K562 (cell line): ENCODE measurements at regions not wholly inside any gene's neighbourhood (a gene's known extent, or its start where the extent isn't known, plus 50 kb on each side); places are given as distances from the start of the nearest gene placed in this dataset.

Source experiments
- CXXC5 ChIP-seq: fragments of 250-450 bp; sonication (Bioruptor Pico); IDR thresholded peaks from 2 replicates; pipeline ENCODE4 v1.8.0; 2022; ENCODE audit warnings: inconsistent platforms, mild to moderate bottlenecking, moderate library complexity
- JUND ChIP-seq, 2 experiments: IDR thresholded peaks; 2 replicates in 1 of 2; 3 replicates in 1 of 2; pipeline ENCODE4 v1.6.1; 2011; ENCODE audit warnings: borderline replicate concordance in 2 of 2, low read depth in 2 of 2, low read length in 2 of 2, improper control_type of control experiment in 1 of 2, missing biosample characterization in 1 of 2, missing genetic modification characterization in 1 of 2, missing genetic modification reagents in 1 of 2
- KAT7 ChIP-seq: sonication (generic); formaldehyde crosslinking; IDR thresholded peaks from 2 replicates; pipeline ENCODE4 v1.8.0; 2022; ENCODE audit warnings: missing genetic modification reagents, mild to moderate bottlenecking, borderline replicate concordance
- KDM4B ChIP-seq, 2 experiments: fragments of 450-650 bp in 1 of 2; sonication (generic) in 1 of 2; IDR thresholded peaks; 2 replicates each; pipeline ENCODE4 v1.6.1; 2016 to 2017; ENCODE audit warnings: borderline replicate concordance in 2 of 2, antibody characterized with exemption in 1 of 2, low read depth in 1 of 2, mild to moderate bottlenecking in 1 of 2
- NFXL1 ChIP-seq: fragments of 450-650 bp; formaldehyde crosslinking; IDR thresholded peaks from 2 replicates; pipeline ENCODE4 v1.4.0; 2021; ENCODE audit warnings: mild to moderate bottlenecking
- POLR2AphosphoS5 ChIP-seq: IDR thresholded peaks from 2 replicates; pipeline ENCODE4 v1.6.1; 2011; ENCODE audit warnings: mild to moderate bottlenecking, low read depth, low read length, moderate library complexity; ENCODE audit not compliant: control insufficient read depth, insufficient read depth
- TARDBP ChIP-seq: fragments of 450-650 bp; IDR thresholded peaks from 2 replicates; pipeline ENCODE4 v1.6.1; 2016
- TF ChIP-seq, protein P1 (sequence below): IDR thresholded peaks from 2 replicates; pipeline ENCODE4 v1.6.1; 2014; ENCODE audit warnings: antibody characterized with exemption
- TF ChIP-seq, protein P2 (sequence below), 2 experiments: IDR thresholded peaks; 2 replicates each; pipeline ENCODE4 v1.6.1; 2012; ENCODE audit warnings: improper control_type of control experiment in 2 of 2, low read depth in 2 of 2, low read length in 2 of 2, borderline replicate concordance in 1 of 2
- TF ChIP-seq, protein P3 (sequence below): sonication (generic); IDR thresholded peaks from 2 replicates; pipeline ENCODE4 v1.6.1; 2016

DNA sequence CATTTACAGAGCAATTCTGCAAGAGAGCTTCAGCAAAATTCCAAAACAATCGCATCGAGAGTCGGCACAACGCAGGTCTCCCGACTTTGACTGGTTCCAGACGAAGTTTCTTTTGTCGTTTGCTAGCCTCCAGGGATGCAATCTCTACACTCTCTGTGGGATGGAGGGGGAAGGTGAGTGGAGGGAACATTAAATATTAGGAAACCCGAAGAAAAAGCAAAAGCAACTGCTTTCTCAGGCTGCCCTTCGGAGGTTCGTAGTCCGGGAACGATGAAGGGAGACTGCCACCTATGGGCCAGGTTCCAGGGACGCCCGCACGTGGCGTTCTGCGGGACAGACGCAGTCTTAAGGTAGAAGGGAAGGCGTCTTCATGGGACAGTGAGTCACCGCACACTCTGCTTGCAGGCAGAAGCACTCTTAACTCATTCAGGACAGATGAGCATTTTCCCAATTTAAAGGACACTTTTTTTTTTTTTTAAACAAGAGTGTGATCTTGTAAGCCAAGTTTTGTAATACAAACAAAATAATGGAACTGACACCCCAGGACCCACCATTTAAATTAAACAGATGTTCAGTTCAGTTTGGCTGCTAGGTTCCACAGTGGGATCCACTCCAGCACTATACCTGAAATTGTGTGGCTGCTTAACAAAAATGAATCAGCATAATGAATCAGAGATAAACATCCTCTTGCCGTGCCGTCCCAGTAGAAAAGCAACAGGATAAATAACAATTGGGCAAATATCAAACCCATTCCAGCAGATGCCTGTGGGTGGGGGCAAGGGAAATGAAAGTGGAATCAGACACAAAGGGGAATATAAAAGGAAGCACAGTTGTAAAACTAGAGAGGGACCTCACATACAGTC, 65.8 kb upstream of the ARMC2 start (continued):
- TF ChIP-seq JUND (IDR thresholded peaks at IDR 0.05; ENCODE audit: borderline replicate concordance, low read depth, low read length): peak; percentile 90
- TF ChIP-seq JUND (tag; IDR thresholded peaks at IDR 0.05; ENCODE audit: borderline replicate concordance, low read depth, low read length): peak; percentile 89; the same call in 2 of the 3 replicates
- no peak for TF ChIP-seq POLR2AphosphoS5
- TF ChIP-seq, protein P1, sequence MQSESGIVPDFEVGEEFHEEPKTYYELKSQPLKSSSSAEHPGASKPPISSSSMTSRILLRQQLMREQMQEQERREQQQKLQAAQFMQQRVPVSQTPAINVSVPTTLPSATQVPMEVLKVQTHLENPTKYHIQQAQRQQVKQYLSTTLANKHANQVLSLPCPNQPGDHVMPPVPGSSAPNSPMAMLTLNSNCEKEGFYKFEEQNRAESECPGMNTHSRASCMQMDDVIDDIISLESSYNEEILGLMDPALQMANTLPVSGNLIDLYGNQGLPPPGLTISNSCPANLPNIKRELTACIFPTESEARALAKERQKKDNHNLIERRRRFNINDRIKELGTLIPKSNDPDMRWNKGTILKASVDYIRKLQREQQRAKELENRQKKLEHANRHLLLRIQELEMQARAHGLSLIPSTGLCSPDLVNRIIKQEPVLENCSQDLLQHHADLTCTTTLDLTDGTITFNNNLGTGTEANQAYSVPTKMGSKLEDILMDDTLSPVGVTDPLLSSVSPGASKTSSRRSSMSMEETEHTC: peak; percentile 74
- TF ChIP-seq, protein P2, sequence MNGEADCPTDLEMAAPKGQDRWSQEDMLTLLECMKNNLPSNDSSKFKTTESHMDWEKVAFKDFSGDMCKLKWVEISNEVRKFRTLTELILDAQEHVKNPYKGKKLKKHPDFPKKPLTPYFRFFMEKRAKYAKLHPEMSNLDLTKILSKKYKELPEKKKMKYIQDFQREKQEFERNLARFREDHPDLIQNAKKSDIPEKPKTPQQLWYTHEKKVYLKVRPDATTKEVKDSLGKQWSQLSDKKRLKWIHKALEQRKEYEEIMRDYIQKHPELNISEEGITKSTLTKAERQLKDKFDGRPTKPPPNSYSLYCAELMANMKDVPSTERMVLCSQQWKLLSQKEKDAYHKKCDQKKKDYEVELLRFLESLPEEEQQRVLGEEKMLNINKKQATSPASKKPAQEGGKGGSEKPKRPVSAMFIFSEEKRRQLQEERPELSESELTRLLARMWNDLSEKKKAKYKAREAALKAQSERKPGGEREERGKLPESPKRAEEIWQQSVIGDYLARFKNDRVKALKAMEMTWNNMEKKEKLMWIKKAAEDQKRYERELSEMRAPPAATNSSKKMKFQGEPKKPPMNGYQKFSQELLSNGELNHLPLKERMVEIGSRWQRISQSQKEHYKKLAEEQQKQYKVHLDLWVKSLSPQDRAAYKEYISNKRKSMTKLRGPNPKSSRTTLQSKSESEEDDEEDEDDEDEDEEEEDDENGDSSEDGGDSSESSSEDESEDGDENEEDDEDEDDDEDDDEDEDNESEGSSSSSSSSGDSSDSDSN (IDR thresholded peaks at IDR 0.05; ENCODE audit: borderline replicate concordance in 1 of 2, low read depth in 2 of 2, low read length in 2 of 2): 0 out of 4 replicates have a peak, but pooled peaks of 1 of the 2 experiments have one; percentile 33
- TF ChIP-seq TARDBP: peak; percentile 34; the same call in 1 of the 2 replicates
- TF ChIP-seq, protein P3, sequence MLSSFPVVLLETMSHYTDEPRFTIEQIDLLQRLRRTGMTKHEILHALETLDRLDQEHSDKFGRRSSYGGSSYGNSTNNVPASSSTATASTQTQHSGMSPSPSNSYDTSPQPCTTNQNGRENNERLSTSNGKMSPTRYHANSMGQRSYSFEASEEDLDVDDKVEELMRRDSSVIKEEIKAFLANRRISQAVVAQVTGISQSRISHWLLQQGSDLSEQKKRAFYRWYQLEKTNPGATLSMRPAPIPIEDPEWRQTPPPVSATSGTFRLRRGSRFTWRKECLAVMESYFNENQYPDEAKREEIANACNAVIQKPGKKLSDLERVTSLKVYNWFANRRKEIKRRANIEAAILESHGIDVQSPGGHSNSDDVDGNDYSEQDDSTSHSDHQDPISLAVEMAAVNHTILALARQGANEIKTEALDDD: peak; percentile 20; the same call in 1 of the 2 replicates
- peak; percentile 89 for TF ChIP-seq CXXC5 (CRISPR knock-in tag)
- TF ChIP-seq KAT7 (CRISPR knock-in tag): peak; percentile 59; the same call in 1 of the 2 replicates
- TF ChIP-seq KDM4B (IDR thresholded peaks at IDR 0.05; ENCODE audit: borderline replicate concordance in 2 of 2, low read depth in 1 of 2): no peak
- no peak for TF ChIP-seq NFXL1
